ENCODE measurements at regions not wholly inside any gene's neighbourhood (a gene's known extent, or its start where the extent isn't known, plus 50 kb on each side); places are given as distances from the start of the nearest gene placed in this dataset.

DNA sequence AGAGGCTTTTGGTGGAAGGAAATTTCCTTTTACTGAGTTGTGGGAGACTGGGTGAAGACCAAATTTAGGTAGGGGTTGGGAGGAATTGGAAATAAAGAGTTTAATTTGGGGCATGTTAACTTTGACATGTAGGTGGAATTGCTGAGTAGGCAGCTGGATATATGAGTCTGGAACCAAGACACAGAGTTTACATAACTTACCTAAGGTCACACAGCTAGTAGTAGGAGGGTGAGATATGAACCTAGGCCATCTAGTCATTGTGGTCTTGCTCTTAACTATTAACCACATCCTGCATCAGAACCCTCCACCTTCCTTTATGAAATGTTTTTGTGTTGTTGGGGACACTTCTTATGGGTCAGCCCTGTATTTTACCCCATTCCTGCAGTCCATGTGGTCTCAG is 113.1 kb downstream of the ICOS start:
- no peak for DNase-seq (ENCODE audit: low spot score)

- DNase-seq (ENCODE audit: low spot score), result no peak
Observed at GRCh38 chr2:204050681-204051080, 114.1 kb downstream of the ICOS start.

DNA sequence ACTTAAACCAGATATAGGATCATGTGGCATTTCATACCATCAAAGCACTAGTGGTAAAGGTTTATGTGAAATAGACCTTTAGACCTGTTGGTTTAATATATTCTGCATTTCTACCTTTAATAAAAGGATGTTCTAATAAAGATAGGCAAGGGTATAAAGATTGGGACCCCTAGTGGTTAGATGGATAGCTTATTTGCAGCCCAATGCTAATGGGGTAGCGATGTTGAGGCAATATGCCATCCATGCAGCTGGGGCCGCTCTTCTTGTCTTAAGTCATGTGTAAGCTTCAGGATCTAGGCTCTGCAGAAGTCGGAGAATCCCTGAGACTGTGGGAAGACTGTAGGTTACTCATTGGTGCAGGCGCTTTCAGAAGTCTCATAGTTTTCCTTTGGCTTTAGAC is 114.9 kb downstream of the ICOS start:
- DNase-seq (ENCODE audit: low spot score), result no peak

DNA sequence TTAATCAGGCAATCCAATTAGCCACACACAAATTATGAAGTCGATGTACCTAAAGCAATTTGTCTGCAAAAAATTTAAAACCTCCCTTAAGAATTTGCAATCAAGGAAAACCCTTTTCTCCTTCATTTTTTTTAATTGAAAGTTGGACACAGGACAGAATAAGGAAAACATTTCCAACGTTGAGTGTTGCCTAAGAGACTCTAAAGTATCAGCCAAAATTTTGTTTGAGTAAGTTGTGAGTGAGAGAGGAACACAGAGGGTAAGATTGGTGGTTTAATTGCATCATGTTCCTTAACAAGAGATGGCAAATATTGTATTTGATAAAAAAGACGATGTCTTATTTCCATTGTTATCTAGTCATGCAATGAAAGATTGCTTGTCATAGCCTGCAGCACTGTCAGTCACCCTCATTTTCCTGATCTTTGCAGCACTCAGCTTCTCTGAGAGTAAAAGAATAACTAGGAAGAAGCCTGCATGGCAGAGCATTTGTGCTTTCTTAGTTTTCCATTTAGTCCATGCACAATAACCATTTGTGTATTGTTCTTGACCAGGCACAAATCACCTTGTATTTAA is 115.5 kb downstream of the ICOS start:
- DNase-seq (ENCODE audit: low spot score), result no peak

GRCh38 chr2:204059016-204059415 is 122.5 kb downstream of the ICOS start:
- DNase-seq (ENCODE audit: low spot score), result no peak

GRCh38 chr2:204060841-204061240 is 124.3 kb downstream of the ICOS start:
- DNase-seq (ENCODE audit: low spot score), result no peak

DNA sequence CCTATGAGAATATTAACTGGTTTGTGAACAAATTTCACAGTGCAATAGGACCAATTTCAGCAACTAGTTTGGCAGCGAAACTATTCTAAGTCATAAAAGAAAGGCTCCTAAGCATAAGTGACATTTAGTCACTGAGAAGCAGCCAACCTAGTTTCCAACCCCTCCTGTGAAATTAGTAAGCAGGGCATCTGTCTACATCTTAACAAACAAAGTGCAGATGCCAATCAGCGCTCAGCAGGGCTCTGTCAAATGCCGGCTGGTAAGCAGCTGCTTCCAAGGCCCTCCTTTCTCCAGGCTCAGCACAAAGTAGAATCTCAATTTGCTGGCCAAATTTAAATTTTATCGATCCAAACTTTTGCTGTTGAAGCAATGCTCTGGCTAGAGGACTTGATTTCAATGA is 124.7 kb downstream of the ICOS start:
- no peak for DNase-seq (ENCODE audit: low spot score)

GRCh38 chr2:204064119-204064518 is 127.6 kb downstream of the ICOS start:
- DNase-seq (ENCODE audit: low spot score), result no peak

GRCh38 chr2:204065566-204065965 is 129.0 kb downstream of the ICOS start:
- DNase-seq (ENCODE audit: low spot score), result no peak

- no peak for DNase-seq (ENCODE audit: low spot score)
Observed at GRCh38 chr2:204066051-204066450, 129.5 kb downstream of the ICOS start.

- DNase-seq (ENCODE audit: low spot score), result no peak
Observed at GRCh38 chr2:204069804-204070203, 133.2 kb downstream of the ICOS start.

DNA sequence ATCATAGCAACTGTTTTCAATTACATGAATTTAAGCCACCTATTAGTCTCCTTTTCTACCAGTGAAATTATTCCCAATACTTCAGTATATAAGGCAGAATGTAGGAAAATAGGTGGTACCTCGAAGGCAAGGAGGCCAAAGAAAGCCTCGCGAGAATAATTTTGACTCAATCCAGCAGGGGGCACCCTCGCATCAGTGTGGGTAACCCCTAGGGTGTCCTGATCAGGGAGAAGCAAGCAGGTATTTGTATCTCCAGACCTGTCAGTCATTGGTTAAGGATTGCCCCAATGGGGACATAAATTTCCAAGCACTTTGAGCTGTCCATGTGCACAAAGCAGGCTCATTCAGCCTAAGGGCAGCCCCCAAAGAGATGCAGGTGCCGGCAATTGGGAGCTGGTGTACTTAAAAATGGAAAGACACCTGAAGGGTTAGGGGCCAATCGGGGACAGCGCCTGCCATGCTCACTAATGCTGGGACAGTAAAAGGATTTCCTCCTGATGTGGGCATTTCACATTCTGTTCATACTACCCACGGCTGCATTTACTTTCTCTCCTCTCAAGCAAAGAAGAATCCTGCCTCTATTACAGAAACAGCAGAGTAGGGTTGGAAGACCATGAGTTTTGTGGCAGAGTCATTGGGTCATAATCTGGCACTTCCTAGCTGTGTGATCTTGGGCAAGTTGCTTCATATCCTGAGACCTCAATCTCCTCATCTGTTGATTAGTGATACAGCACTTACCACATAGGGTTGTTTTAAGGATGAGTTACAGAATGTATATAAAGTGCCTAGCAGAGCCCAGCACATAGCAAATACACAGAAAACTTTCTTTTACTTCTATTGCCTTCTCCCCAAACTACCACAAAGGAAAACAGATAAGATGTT is 136.1 kb downstream of the ICOS start:
- no peak for DNase-seq (ENCODE audit: low spot score)

GRCh38 chr2:204074456-204074855 is 137.9 kb downstream of the ICOS start:
- no peak for DNase-seq (ENCODE audit: low spot score)

- no peak for DNase-seq (ENCODE audit: low spot score)
Observed at GRCh38 chr2:204078003-204078698, 141.6 kb downstream of the ICOS start.

DNA sequence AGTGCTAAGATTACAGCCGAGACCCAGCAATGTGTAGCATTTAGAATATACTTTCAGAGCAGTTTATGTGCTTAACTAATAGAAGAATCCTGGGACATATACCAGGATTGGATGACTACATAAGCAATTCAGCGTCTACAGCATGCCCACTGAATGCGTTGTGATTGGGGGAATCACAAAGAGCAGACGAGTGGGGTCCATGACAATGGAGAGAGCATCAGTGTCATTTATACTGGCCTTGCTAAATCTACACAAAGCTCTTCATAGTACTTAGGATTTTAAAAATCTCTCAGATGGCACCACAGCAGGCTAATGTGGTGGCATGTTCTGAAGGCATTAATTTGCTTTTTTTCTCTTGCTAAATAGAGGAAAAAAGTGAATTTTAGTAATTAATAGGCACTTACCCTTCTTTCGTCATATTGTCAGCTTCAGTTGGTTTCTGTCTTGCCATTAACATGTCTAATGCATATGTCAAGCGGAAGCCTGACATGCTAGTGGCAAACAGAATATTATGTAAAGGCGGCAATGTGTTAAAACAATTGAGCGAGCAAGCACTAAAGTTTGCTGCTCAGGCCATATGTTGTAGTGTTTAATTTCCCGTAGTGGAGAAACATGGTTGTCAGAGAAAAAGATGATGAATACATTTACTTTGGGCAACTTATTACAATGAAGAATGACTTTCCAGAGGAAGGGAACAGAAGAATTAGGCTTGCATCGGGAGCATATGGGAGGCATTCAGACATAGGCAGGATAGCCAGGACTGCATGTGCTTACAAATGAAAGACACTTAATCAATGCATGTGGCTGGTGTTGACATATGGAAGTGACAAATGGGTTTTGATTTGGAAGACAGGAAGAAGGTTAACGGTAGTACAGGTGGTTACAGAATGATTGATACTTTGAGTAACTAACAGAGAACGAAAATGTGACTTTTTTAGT is 145.2 kb downstream of the ICOS start:
- no peak for DNase-seq (ENCODE audit: low spot score)

DNA sequence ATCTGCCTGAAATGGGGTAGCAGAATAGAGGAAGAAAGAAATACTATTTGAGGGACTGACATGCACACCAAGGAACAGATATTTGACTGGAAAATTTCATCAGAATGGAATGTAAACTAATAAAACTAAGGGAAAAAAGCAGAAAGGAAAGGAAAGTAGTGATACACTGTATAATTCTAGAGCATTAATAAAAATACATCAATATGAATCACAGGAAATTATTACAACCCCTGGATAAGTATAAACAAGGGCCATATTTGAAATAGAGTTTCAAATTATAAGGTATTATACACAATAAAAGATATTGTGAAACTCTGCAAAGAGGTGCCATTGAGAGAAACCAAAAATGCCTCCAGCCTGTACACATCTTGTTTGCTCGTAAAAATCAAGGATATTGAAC is 149.6 kb downstream of the ICOS start:
- DNase-seq (ENCODE audit: low spot score), result no peak

- DNase-seq (ENCODE audit: low spot score), result no peak
Observed at GRCh38 chr2:204089105-204089504, 152.5 kb downstream of the ICOS start.

DNA sequence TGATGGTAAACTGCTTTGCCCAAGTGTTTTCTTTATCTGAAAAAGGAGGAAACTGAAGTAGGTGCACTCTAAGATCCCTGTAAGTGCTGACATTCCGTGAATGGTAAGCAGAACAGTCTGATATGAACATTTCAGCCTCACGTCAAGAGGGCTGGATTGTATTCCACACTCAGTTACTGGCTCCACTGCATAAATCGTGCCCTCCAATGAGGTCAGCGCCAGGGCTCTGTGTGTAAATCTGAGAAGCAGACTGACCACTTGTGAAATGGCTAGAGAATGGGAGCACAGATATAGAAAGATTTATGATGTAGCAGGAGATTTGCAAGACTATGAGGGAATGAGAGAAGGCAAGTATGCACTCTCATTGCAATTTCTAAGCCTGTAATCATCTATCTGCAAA is 153.0 kb downstream of the ICOS start:
- no peak for DNase-seq (ENCODE audit: low spot score)

- no peak for DNase-seq (ENCODE audit: low spot score)
Observed at GRCh38 chr2:204090021-204090420, 153.5 kb downstream of the ICOS start.

GRCh38 chr2:204104811-204105210 is 168.2 kb downstream of the ICOS start:
- no peak for DNase-seq (ENCODE audit: low spot score)

DNA sequence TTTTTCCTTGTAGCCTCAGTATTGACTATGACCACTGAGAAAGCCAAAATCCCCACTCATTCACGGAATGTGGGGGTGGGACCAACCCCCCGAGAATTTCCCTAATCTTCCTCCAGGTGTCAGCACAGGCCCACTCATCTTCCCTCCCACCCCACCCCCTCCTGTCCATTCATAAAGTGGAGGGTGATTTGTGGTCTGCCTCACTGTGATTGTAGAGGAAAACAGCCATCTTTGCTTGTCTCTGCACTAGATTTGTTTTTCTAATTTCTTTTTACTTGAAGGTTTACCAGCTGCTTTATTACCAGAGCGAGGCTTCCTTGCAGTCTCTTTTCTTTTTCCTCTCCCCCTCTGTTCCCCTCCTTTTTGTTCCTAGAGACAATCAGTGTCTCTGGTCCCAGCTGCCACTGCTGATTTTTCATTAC is 171.8 kb downstream of the ICOS start:
- DNase-seq (ENCODE audit: low spot score), result peak; percentile 8

DNA sequence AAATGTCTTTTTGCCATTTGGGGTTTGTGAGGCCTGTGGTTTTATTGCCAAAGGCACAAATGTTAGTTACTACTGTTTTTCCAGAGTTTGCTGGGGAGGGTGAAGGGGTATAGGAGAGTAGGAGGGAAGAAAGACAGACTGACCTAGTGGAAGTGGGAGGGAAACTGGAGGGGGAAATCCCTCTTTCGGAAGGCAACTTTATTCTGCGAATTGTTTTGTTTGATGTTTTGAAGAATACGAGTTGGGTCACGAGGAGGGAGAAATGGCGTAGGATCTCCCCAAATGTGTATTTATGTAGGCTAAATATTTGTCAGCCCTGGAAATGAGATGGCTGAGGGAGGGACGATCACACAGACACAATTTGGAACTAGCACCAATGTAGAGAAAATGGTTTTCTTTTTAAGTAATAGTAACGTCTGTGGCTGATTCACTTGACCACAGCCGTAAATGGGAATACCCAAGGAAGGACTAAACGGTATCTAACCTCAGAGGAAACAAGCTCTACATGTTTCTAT is 172.3 kb downstream of the ICOS start:
- no peak for DNase-seq (ENCODE audit: low spot score)

Data from putamen (tissue), 1 donor.